Neural crest cell (in vitro differentiated cells): ENCODE measurements at regions not wholly inside any gene's neighbourhood (a gene's known extent, or its start where the extent isn't known, plus 50 kb on each side); places are given as distances from the start of the nearest gene placed in this dataset.

Experiments used
- DNase-seq: peaks from one replicate; pipeline ENCODE4 v3.0.0; 2021; ENCODE audit warnings: low read depth, mixed read lengths, low spot score
- H3K27ac Mint-ChIP-seq: one replicate; pipeline ENCODE4 v1.8.0; 2021; ENCODE audit warnings: mild to moderate bottlenecking, mixed read lengths; ENCODE audit not compliant: unreplicated experiment
- H3K27me3 Mint-ChIP-seq: 2 replicates; pipeline ENCODE4 v1.8.0; 2021; ENCODE audit warnings: low read depth, mild to moderate bottlenecking, mixed read lengths
- H3K36me3 Mint-ChIP-seq: 2 replicates; pipeline ENCODE4 v1.8.0; 2021; ENCODE audit warnings: low read depth, mild to moderate bottlenecking, mixed read lengths
- H3K4me1 Mint-ChIP-seq: 2 replicates; pipeline ENCODE4 v1.8.0; 2021; ENCODE audit warnings: mixed read lengths
- H3K4me3 Mint-ChIP-seq: one replicate; pipeline ENCODE4 v1.8.0; 2021; ENCODE audit warnings: mild to moderate bottlenecking, mixed read lengths
- H3K9me3 Mint-ChIP-seq: 2 replicates; pipeline ENCODE4 v1.8.0; 2021; ENCODE audit warnings: mixed read lengths
- TF ChIP-seq, protein P1 (sequence below): fragments of 200-600 bp; sonication (generic); conservative IDR thresholded peaks from 2 replicates; pipeline ENCODE4 v1.5.0; 2021; ENCODE audit warnings: antibody characterized with exemption, mild to moderate bottlenecking

- Mint-ChIP-seq H3K36me3 (no peaks in the 10 kb centered on the region), H3K4me1 (peaks cover 13% of the 10 kb centered on the region), H3K9me3 (peaks cover 10% of the 10 kb centered on the region), H3K4me3 (no peak overlapping the region), H3K27ac (no peak overlapping the region), H3K27me3 (no peaks in the 10 kb centered on the region)
- no peak for DNase-seq
- TF ChIP-seq, protein P1, sequence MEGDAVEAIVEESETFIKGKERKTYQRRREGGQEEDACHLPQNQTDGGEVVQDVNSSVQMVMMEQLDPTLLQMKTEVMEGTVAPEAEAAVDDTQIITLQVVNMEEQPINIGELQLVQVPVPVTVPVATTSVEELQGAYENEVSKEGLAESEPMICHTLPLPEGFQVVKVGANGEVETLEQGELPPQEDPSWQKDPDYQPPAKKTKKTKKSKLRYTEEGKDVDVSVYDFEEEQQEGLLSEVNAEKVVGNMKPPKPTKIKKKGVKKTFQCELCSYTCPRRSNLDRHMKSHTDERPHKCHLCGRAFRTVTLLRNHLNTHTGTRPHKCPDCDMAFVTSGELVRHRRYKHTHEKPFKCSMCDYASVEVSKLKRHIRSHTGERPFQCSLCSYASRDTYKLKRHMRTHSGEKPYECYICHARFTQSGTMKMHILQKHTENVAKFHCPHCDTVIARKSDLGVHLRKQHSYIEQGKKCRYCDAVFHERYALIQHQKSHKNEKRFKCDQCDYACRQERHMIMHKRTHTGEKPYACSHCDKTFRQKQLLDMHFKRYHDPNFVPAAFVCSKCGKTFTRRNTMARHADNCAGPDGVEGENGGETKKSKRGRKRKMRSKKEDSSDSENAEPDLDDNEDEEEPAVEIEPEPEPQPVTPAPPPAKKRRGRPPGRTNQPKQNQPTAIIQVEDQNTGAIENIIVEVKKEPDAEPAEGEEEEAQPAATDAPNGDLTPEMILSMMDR = no peak
Observed at GRCh38 chr13:85742355-85742754, 56.9 kb downstream of the SLITRK6 start.

GRCh38 chr13:85741017-85741416 is 58.2 kb downstream of the SLITRK6 start:
- Mint-ChIP-seq H3K4me1 (peaks cover 13% of the 10 kb centered on the region), H3K27ac (no peak overlapping the region), H3K4me3 (no peak overlapping the region), H3K9me3 (peaks cover 10% of the 10 kb centered on the region), H3K36me3 (no peaks in the 10 kb centered on the region), H3K27me3 (no peaks in the 10 kb centered on the region)
- DNase-seq = no peak
- TF ChIP-seq, protein P1 = no peak

DNA sequence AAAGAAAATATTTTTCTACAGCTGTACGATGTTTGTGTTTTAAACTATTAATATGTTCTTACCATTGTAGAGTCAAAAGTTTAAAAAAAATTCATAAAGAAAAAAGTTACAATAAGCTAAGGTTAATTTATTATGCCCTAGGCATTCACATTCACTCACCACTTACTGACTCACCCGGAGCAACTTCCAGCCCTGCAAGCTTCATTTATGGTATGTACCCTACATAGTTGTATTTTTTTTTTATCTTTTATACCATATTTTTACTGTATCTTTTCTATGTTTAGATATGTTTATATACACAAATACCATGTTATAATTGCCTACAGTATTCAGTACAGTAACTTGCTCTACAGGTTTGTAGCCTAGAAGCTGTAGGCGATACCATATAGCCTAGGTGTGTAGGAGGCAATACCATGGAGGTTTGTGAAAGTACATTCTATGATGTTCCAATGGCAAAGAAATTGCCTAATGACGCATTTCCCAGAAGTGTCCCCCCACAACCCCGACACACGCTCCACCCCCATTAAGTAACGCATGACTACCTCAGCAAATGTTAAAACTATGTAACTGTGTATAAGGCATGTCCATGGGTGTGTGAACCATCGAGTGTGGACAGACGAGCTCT is 60.4 kb downstream of the SLITRK6 start:
- no peak for DNase-seq
- Mint-ChIP-seq H3K27ac (no peak overlapping the region), H3K4me3 (no peak overlapping the region), H3K9me3 (peaks cover 10% of the 10 kb centered on the region), H3K27me3 (no peaks in the 10 kb centered on the region), H3K36me3 (no peaks in the 10 kb centered on the region), H3K4me1 (peaks cover 13% of the 10 kb centered on the region)
- TF ChIP-seq, protein P1 = no peak

GRCh38 chr13:85737952-85738351 is 61.3 kb downstream of the SLITRK6 start:
- H3K4me3 Mint-ChIP-seq = no peak overlapping the region
- no peaks in the 10 kb centered on the region for H3K27me3 Mint-ChIP-seq
- H3K4me1 Mint-ChIP-seq = peaks cover 6% of the 10 kb centered on the region
- TF ChIP-seq, protein P1 = no peak
- no peaks in the 10 kb centered on the region for H3K36me3 Mint-ChIP-seq
- no peak overlapping the region for H3K27ac Mint-ChIP-seq
- peaks cover 6% of the 10 kb centered on the region for H3K9me3 Mint-ChIP-seq
- DNase-seq = no peak

- Mint-ChIP-seq H3K36me3 (no peaks in the 10 kb centered on the region), H3K9me3 (no peaks in the 10 kb centered on the region), H3K4me3 (no peak overlapping the region), H3K4me1 (no peaks in the 10 kb centered on the region), H3K27me3 (no peaks in the 10 kb centered on the region), H3K27ac (no peak overlapping the region)
- DNase-seq = no peak
- TF ChIP-seq, protein P1 = no peak
Observed at GRCh38 chr13:85729296-85729695, 69.9 kb downstream of the SLITRK6 start.
